ENCODE measurements at regions not wholly inside any gene's neighbourhood (a gene's known extent, or its start where the extent isn't known, plus 50 kb on each side); places are given as distances from the start of the nearest gene placed in this dataset.

DNA sequence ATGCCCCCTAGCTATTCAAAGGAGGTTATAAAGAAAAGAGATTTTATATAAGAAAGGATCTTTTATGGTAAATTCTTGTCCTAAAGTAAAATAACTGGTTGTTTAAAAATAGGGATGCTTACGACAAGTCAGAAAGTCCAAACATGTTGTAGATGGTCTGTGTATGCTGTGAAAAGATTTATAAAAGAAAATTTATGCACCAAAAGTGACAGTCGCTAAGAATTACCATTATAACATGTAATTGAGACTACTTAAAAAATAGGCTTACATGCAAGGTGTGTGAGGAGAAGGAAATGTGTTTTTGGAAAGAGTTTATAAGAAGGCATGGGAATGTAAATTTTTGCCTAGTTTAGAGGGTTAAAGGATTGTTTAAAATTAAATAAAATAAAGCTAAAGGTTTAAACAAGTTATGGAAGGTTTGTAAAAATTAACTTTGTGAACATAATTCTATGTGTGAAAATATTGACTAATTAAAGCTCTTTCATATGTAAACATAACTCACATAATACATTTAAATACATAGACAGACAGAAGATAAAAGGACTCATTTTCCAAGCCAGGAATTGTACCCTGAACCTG is 118.5 kb downstream of the LYZL1 start:
- peaks cover 1% of the 10 kb centered on the region for H3K27me3 Mint-ChIP-seq (ENCODE audit: unreplicated experiment)
- H3K9me3 Mint-ChIP-seq (ENCODE audit: unreplicated experiment), result no peaks in the 10 kb centered on the region
- peaks cover 12% of the 10 kb centered on the region for H3K36me3 Mint-ChIP-seq (ENCODE audit: low read depth, unreplicated experiment)
- TF ChIP-seq, protein P1, sequence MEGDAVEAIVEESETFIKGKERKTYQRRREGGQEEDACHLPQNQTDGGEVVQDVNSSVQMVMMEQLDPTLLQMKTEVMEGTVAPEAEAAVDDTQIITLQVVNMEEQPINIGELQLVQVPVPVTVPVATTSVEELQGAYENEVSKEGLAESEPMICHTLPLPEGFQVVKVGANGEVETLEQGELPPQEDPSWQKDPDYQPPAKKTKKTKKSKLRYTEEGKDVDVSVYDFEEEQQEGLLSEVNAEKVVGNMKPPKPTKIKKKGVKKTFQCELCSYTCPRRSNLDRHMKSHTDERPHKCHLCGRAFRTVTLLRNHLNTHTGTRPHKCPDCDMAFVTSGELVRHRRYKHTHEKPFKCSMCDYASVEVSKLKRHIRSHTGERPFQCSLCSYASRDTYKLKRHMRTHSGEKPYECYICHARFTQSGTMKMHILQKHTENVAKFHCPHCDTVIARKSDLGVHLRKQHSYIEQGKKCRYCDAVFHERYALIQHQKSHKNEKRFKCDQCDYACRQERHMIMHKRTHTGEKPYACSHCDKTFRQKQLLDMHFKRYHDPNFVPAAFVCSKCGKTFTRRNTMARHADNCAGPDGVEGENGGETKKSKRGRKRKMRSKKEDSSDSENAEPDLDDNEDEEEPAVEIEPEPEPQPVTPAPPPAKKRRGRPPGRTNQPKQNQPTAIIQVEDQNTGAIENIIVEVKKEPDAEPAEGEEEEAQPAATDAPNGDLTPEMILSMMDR (IDR thresholded peaks at IDR 0.05; ENCODE audit: unreplicated experiment), result no peak
- H3K4me1 Mint-ChIP-seq (ENCODE audit: unreplicated experiment), result no peaks in the 10 kb centered on the region
- H3K4me3 Mint-ChIP-seq (ENCODE audit: unreplicated experiment), result no peak overlapping the region
- H3K27ac Mint-ChIP-seq (ENCODE audit: unreplicated experiment), result peak overlapping the region; percentile 7
- DNase-seq (ENCODE audit: low spot score), result no peak
